ENCODE measurements at regions not wholly inside any gene's neighbourhood (a gene's known extent, or its start where the extent isn't known, plus 50 kb on each side); places are given as distances from the start of the nearest gene placed in this dataset.

- no peak for TF ChIP-seq CTCF (conservative IDR thresholded peaks at IDR 0.05 in 1 of 2, IDR thresholded peaks at IDR 0.05 in 1 of 2; ENCODE audit: extremely low read depth in 1 of 2, insufficient read depth in 1 of 2, low read depth in 1 of 2, low read length in 2 of 2)
- no peak for TF ChIP-seq EZH2 (IDR thresholded peaks at IDR 0.05; ENCODE audit: borderline replicate concordance, low read length)
Observed at GRCh38 chr14:83269583-83269982, 1735.9 kb upstream of the SEL1L start.

Measured in mammary epithelial cell (primary cell).